Ovary (tissue), 7 donors: ENCODE measurements at regions not wholly inside any gene's neighbourhood (a gene's known extent, or its start where the extent isn't known, plus 50 kb on each side); places are given as distances from the start of the nearest gene placed in this dataset.

Source experiments
- DNase-seq, 5 donors: peaks; one replicate each; pipeline ENCODE4 v3.0.0-alpha.2; 2019 to 2020
- H3K27ac ChIP-seq, 2 donors: fragments of 200-600 bp; one replicate each; pipeline versions ENCODE4 v1.5.1 to v1.8.0; 2019 to 2022
- H3K27me3 ChIP-seq: fragments of 200-600 bp; one replicate; pipeline ENCODE4 v1.8.0; 2022
- H3K36me3 ChIP-seq: fragments of 200-600 bp; sonication (generic); one replicate; pipeline ENCODE4 v1.5.1; 2019
- H3K4me1 ChIP-seq: one replicate; pipeline ENCODE4 v1.8.1; 2013; ENCODE audit warnings: mild to moderate bottlenecking, moderate library complexity; ENCODE audit not compliant: insufficient read depth
- H3K4me3 ChIP-seq: fragments of 200-600 bp; sonication (generic); one replicate; pipeline ENCODE4 v1.5.1; 2017
- H3K9me3 ChIP-seq, 2 donors: fragments of 200-600 bp in 1 of 2; sonication (generic) in 1 of 2; one replicate each; pipeline versions ENCODE4 v1.5.1 to v1.8.1; 2013 to 2019; ENCODE audit warnings: mild to moderate bottlenecking in 1 of 2, moderate library complexity in 1 of 2
- EP300 ChIP-seq: sonication (generic); formaldehyde crosslinking; IDR thresholded peaks from one replicate; pipeline ENCODE4 v1.6.1; 2017; ENCODE audit warnings: antibody characterized with exemption
- POLR2A ChIP-seq: fragments of 450-650 bp; IDR thresholded peaks from one replicate; pipeline ENCODE4 v1.6.1; 2017; ENCODE audit warnings: antibody characterized with exemption, mild to moderate bottlenecking, moderate library complexity
- WGBS, 3 donors: extraction: QIAGEN DNeasy Blood & Tissue Kit in 1 of 3; methylation state at CpG; one replicate each; pipeline versions ENCODE4 v1.1.5 to v1.1.7; 2013 to 2017; 5-methylcytosine and 5-hydroxymethylcytosine counted together
- intact Hi-C, 4 donors: fragments of 100-400 bp; cut with DNase I; formaldehyde crosslinking; loops; one replicate each; pipeline versions ENCODE4 v1.11.0 to v1.15.1; 2022 to 2023
- TF ChIP-seq, protein P1 (sequence below), 3 donors: fragments of 450-650 bp in 2 of 3; fragments of 200-600 bp in 1 of 3; IDR thresholded peaks; one replicate each; pipeline versions ENCODE4 v1.5.1 to v1.8.0; 2016 to 2022; ENCODE audit warnings: antibody characterized with exemption in 3 of 3, mild to moderate bottlenecking in 1 of 3
- donor health status: DM: no; HTN: no; CAD: no; lungs with moderate emphysema.
- donor health status: DM: no; HTN: no; CAD: no.
- donor health status: Bipolar disorder and iron deficiency.
- donor health status: DM: no; HTN: no; CAD: no.
- donor health status: DM: yes; HTN: yes; CAD: no.

DNA sequence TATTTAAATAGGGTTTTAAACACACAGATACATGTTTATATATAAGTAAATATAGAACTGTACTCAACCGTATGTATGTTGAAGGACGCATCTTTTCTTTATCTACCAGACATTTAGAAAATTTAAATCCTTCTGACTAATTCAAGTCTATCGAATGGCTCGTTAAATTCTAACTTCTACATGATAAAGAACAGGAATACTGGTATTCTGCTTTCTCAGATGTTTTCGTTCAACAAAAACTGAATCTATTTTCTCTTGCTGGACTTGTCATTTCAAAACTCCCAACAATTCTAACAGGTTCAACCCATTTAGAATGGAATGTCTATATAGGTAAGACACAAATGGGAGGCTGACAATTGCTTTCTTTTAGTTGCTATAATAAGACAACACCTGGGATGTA lies 978.3 kb upstream of the ADGRL3 start:
- DNase-seq, result no peak
- 47 to 63% (median 52%) methylated on average over 5 of the region's 5 CpGs for WGBS, 3 donors
- no peak overlapping the region for H3K27ac ChIP-seq
- H3K27me3 ChIP-seq, result no peaks in the 10 kb centered on the region
- no peaks in the 10 kb centered on the region for H3K4me1 ChIP-seq
- H3K9me3 ChIP-seq, result no peaks in the 10 kb centered on the region
- intact Hi-C loops, result no loop called here
- TF ChIP-seq, protein P1, sequence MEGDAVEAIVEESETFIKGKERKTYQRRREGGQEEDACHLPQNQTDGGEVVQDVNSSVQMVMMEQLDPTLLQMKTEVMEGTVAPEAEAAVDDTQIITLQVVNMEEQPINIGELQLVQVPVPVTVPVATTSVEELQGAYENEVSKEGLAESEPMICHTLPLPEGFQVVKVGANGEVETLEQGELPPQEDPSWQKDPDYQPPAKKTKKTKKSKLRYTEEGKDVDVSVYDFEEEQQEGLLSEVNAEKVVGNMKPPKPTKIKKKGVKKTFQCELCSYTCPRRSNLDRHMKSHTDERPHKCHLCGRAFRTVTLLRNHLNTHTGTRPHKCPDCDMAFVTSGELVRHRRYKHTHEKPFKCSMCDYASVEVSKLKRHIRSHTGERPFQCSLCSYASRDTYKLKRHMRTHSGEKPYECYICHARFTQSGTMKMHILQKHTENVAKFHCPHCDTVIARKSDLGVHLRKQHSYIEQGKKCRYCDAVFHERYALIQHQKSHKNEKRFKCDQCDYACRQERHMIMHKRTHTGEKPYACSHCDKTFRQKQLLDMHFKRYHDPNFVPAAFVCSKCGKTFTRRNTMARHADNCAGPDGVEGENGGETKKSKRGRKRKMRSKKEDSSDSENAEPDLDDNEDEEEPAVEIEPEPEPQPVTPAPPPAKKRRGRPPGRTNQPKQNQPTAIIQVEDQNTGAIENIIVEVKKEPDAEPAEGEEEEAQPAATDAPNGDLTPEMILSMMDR (IDR thresholded peaks at IDR 0.05), result no peak
- TF ChIP-seq POLR2A (no peak), EP300 (no peak)
- H3K4me3 ChIP-seq, result no peak overlapping the region
- no peaks in the 10 kb centered on the region for H3K36me3 ChIP-seq

DNA sequence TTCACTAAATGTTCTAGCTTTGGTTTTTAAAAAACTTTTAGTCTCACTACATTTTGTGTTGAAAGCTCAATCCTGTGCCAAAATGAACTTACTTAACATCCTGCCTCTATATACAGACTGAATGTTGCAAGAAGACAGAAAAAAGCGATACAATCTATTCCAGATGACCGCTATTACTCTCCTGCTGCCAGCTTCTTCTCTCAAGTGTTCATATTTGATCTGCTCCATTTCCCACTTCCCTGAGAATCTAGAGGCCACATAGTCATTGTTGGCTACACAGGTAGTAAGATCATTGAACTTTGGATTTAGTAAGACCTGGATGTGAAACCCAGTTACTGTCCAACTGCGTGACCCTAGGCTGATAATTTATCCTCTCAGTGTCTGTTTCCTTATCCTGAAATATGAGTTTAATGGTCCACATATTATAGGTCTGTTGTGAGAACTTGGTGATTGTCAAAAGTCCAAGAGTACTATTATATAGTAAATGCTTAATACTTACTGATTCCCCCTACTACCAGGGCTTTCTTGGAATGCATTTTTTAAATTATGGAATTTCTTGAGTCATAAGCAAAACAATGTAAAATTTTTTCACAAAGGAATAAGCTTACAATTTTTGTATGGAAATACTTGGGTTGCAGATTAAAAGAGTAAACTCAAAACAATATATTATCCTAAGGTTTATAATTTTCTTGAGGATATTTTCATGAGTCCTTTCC lies 976.8 kb upstream of the ADGRL3 start:
- H3K36me3 ChIP-seq, result no peaks in the 10 kb centered on the region
- no peak overlapping the region for H3K27ac ChIP-seq
- H3K27me3 ChIP-seq, result no peaks in the 10 kb centered on the region
- H3K4me3 ChIP-seq, result no peak overlapping the region
- H3K9me3 ChIP-seq, result no peaks in the 10 kb centered on the region
- intact Hi-C loops, result no loop called here
- no peak for TF ChIP-seq POLR2A
- TF ChIP-seq, protein P1 (IDR thresholded peaks at IDR 0.05), result no peak
- TF ChIP-seq EP300, result no peak
- no peak for DNase-seq
- no peaks in the 10 kb centered on the region for H3K4me1 ChIP-seq
- 86 to 88% (median 86%) methylated on average over 3 of the region's 3 CpGs for WGBS, 3 donors

DNA sequence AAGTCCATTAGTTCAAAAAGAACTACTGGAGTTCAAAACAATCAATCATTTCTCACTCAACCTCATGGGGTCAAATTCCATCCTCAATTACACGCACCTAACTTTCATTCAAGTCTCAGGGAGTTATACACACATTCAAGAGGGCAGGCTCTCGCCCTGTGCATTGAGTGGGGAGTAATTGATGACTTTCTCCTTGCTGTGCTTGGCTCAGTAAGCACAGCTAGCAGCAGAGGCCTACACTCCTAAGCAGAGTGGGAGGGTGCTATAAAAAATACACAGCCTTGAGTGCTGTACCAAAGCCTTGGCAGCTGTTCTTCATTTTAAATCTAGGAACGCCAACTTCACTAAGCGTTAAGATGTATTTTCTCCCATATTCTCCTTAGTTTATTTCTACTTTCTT lies 958.3 kb upstream of the ADGRL3 start:
- no peaks in the 10 kb centered on the region for H3K9me3 ChIP-seq
- no peak overlapping the region for H3K4me3 ChIP-seq
- no peak overlapping the region for H3K27ac ChIP-seq
- no peaks in the 10 kb centered on the region for H3K27me3 ChIP-seq
- H3K4me1 ChIP-seq, result no peaks in the 10 kb centered on the region
- TF ChIP-seq, protein P1 (IDR thresholded peaks at IDR 0.05), result no peak
- TF ChIP-seq POLR2A (no peak), EP300 (no peak)
- intact Hi-C loops, result no loop called here
- 16 to 20% (median 17%) methylated on average over 4 of the region's 4 CpGs for WGBS, 3 donors
- no peak for DNase-seq
- H3K36me3 ChIP-seq, result no peaks in the 10 kb centered on the region

DNA sequence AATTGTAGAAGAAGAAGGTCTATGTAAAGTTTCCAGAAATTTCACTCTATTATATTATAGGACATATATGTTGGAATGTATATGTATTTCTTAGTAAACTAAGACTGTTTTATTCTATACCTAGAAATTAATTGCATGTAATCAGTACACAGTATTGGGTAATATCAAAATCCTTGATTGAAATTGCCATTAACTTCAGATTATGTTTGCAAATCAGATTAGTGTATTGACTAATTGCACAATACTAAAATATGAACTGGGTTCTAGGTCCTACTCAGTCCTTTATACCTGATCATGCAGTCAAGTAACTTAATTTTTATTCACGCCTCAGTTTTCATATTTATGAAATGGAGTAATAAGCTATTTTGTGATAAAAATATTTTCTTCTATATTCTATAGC lies 950.3 kb upstream of the ADGRL3 start:
- no peak overlapping the region for H3K27ac ChIP-seq
- WGBS, 3 donors, result 91 to 98% (median 95%) methylated on average over 1 of the region's 1 CpG
- no peak overlapping the region for H3K4me3 ChIP-seq
- H3K27me3 ChIP-seq, result no peaks in the 10 kb centered on the region
- no peaks in the 10 kb centered on the region for H3K36me3 ChIP-seq
- intact Hi-C loops, result no loop called here
- TF ChIP-seq EP300, result no peak
- no peak for TF ChIP-seq POLR2A
- no peak for DNase-seq
- H3K9me3 ChIP-seq, result no peaks in the 10 kb centered on the region
- H3K4me1 ChIP-seq, result no peaks in the 10 kb centered on the region

DNA sequence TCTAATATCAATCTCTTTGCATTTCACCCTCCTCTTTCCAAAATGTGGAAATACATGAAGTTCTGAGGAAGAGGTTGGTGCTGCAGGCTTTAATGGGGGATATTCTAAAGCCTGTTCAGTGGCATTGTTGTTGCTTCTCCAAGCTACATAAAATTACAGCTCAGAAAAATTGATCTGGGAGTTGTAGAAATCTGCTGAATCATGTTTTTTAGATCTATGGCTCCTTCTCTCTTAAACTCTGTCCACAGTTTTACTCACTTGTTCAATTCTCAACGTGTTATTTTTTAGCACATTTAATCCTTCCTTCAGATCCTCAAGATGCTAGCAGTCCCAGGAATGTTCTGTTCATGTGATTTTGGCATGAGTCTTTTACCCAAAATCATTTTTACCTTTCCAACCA lies 949.5 kb upstream of the ADGRL3 start:
- no peaks in the 10 kb centered on the region for H3K9me3 ChIP-seq
- no peaks in the 10 kb centered on the region for H3K4me1 ChIP-seq
- no peak for DNase-seq
- no peak for TF ChIP-seq POLR2A
- TF ChIP-seq, protein P1 (IDR thresholded peaks at IDR 0.05), result no peak
- TF ChIP-seq EP300, result no peak
- intact Hi-C loops, result no loop called here
- no peaks in the 10 kb centered on the region for H3K36me3 ChIP-seq
- WGBS, 3 donors, result 64 to 67% (median 67%) methylated on average over 1 of the region's 1 CpG
- H3K4me3 ChIP-seq, result no peak overlapping the region
- H3K27me3 ChIP-seq, result no peaks in the 10 kb centered on the region
- no peak overlapping the region for H3K27ac ChIP-seq
